ENCODE measurements at regions not wholly inside any gene's neighbourhood (a gene's known extent, or its start where the extent isn't known, plus 50 kb on each side); places are given as distances from the start of the nearest gene placed in this dataset.

- no peak for DNase-seq (ENCODE audit: low read depth)
- no peak overlapping the region for H3K4me3 ChIP-seq (replicated peaks; ENCODE audit: low read depth, low read length)
Observed at GRCh38 chr6:44500074-44500473, 112.6 kb downstream of the CDC5L start.

GRCh38 chr6:44503471-44503870 is 116.0 kb downstream of the CDC5L start:
- no peak for TF ChIP-seq CTCF (IDR thresholded peaks at IDR 0.05; ENCODE audit: low read length, missing control alignments)
- no peak overlapping the region for H3K4me3 ChIP-seq (replicated peaks; ENCODE audit: low read depth, low read length)
- no peak for DNase-seq (ENCODE audit: low read depth)

More at GRCh38 chr6:44500074-44500473, 112.6 kb downstream of the CDC5L start:
- TF ChIP-seq CTCF (IDR thresholded peaks at IDR 0.05; ENCODE audit: low read length, missing control alignments), result no peak

GRCh38 chr6:44504301-44504791 is 116.8 kb downstream of the CDC5L start:
- TF ChIP-seq CTCF (IDR thresholded peaks at IDR 0.05; ENCODE audit: low read length, missing control alignments), result no peak
- no peak overlapping the region for H3K4me3 ChIP-seq (replicated peaks; ENCODE audit: low read depth, low read length)
- no peak for DNase-seq (ENCODE audit: low read depth)

GRCh38 chr6:44505751-44506150 is 118.2 kb downstream of the CDC5L start:
- DNase-seq (ENCODE audit: low read depth), result no peak
- H3K4me3 ChIP-seq (replicated peaks; ENCODE audit: low read depth, low read length), result no peak overlapping the region
- TF ChIP-seq CTCF (IDR thresholded peaks at IDR 0.05; ENCODE audit: low read length, missing control alignments), result no peak

- no peak overlapping the region for H3K4me3 ChIP-seq (replicated peaks; ENCODE audit: low read depth, low read length)
- DNase-seq (ENCODE audit: low read depth), result no peak
- no peak for TF ChIP-seq CTCF (IDR thresholded peaks at IDR 0.05; ENCODE audit: low read length, missing control alignments)
Observed at GRCh38 chr6:44507014-44507413, 119.5 kb downstream of the CDC5L start.

- no peak for TF ChIP-seq CTCF (IDR thresholded peaks at IDR 0.05; ENCODE audit: low read length, missing control alignments)
- no peak overlapping the region for H3K4me3 ChIP-seq (replicated peaks; ENCODE audit: low read depth, low read length)
- DNase-seq (ENCODE audit: low read depth), result no peak
Observed at GRCh38 chr6:44508646-44509045, 121.1 kb downstream of the CDC5L start.

- DNase-seq (ENCODE audit: low read depth), result no peak
- TF ChIP-seq CTCF (IDR thresholded peaks at IDR 0.05; ENCODE audit: low read length, missing control alignments), result no peak
- no peak overlapping the region for H3K4me3 ChIP-seq (replicated peaks; ENCODE audit: low read depth, low read length)
Observed at GRCh38 chr6:44511126-44511525, 123.6 kb downstream of the CDC5L start.
